NB4 (cell line): ENCODE measurements at regions not wholly inside any gene's neighbourhood (a gene's known extent, or its start where the extent isn't known, plus 50 kb on each side); places are given as distances from the start of the nearest gene placed in this dataset.

Experiments
- CTCF ChIP-seq: IDR thresholded peaks from one replicate; pipeline ENCODE4 v1.5.1; 2012; ENCODE audit warnings: low read depth, low read length
- MAX ChIP-seq: IDR thresholded peaks from 2 replicates; pipeline ENCODE4 v1.6.1; 2011; ENCODE audit warnings: low read depth, low read length
- POLR2A ChIP-seq: IDR thresholded peaks from 2 replicates; pipeline ENCODE4 v1.6.1; 2011; ENCODE audit warnings: mild to moderate bottlenecking; ENCODE audit not compliant: insufficient read length; ENCODE audit errors: extremely low read depth

- TF ChIP-seq CTCF (no peak), POLR2A (no peak), MAX (no peak)
Observed at GRCh38 chr18:51275712-51276476, 78.4 kb upstream of the MEX3C start.
